RWPE2 (cell line): ENCODE measurements at regions not wholly inside any gene's neighbourhood (a gene's known extent, or its start where the extent isn't known, plus 50 kb on each side); places are given as distances from the start of the nearest gene placed in this dataset.
A peak's percentile ranks its signal among the peaks of the same experiment; 100 is the strongest.

ENCODE experiments used
- ATAC-seq: fragments of 200-7000 bp; cut with Tn5 transposase; 3 replicates; pipeline ENCODE4 v1.9.1; 2021; ENCODE audit warnings: low read depth
- DNase-seq: peaks from one replicate; pipeline ENCODE4 v3.0.0-alpha.2; 2020; ENCODE audit warnings: low spot score
- H3K27ac ChIP-seq: fragments of 450-650 bp; 2 replicates; pipeline ENCODE4 v1.5.1; 2017; ENCODE audit warnings: mild to moderate bottlenecking; ENCODE audit not compliant: poor library complexity, severe bottlenecking
- H3K27me3 ChIP-seq: fragments of 250-450 bp; sonication (Bioruptor Pico); 2 replicates; pipeline ENCODE4 v1.5.1; 2021; ENCODE audit warnings: mild to moderate bottlenecking, moderate library complexity; ENCODE audit not compliant: insufficient read depth, poor library complexity, severe bottlenecking
- H3K36me3 ChIP-seq: fragments of 250-450 bp; sonication (Bioruptor Pico); 2 replicates; pipeline ENCODE4 v1.5.1; 2020; ENCODE audit warnings: low read depth, mild to moderate bottlenecking, moderate library complexity
- H3K4me1 ChIP-seq: fragments of 250-450 bp; sonication (Bioruptor Pico); 2 replicates; pipeline ENCODE4 v1.5.1; 2021; ENCODE audit warnings: mild to moderate bottlenecking, moderate library complexity; ENCODE audit not compliant: insufficient read depth, poor library complexity, severe bottlenecking
- H3K4me3 ChIP-seq: fragments of 250-450 bp; sonication (Bioruptor Pico); 2 replicates; pipeline ENCODE4 v1.5.1; 2021; ENCODE audit warnings: mild to moderate bottlenecking, moderate library complexity; ENCODE audit not compliant: severe bottlenecking
- H3K9me3 ChIP-seq: fragments of 250-450 bp; sonication (Bioruptor Pico); 2 replicates; pipeline ENCODE4 v1.5.1; 2021; ENCODE audit warnings: mild to moderate bottlenecking, moderate library complexity; ENCODE audit not compliant: severe bottlenecking
- CTCF ChIP-seq: fragments of 450-650 bp; IDR thresholded peaks from one replicate; pipeline ENCODE4 v1.5.1; 2017; ENCODE audit warnings: mild to moderate bottlenecking, moderate library complexity; ENCODE audit not compliant: poor library complexity, severe bottlenecking

- no peak overlapping the region for H3K27ac ChIP-seq
- ATAC-seq (no peak), DNase-seq (no peak)
- H3K4me1 ChIP-seq: no peaks in the 10 kb centered on the region
- H3K36me3 ChIP-seq: no peaks in the 10 kb centered on the region
- no peaks in the 10 kb centered on the region for H3K27me3 ChIP-seq
- H3K9me3 ChIP-seq: peaks cover 6% of the 10 kb centered on the region
- H3K4me3 ChIP-seq: no peak overlapping the region
- TF ChIP-seq CTCF: no peak
Observed at GRCh38 chr10:75305675-75306074, 69.9 kb upstream of the COMTD1 start.

GRCh38 chr10:75304741-75305390 is 69.1 kb upstream of the COMTD1 start:
- no peak for TF ChIP-seq CTCF
- Histone ChIP-seq H3K4me3 (no peak overlapping the region), H3K36me3 (no peaks in the 10 kb centered on the region), H3K4me1 (no peaks in the 10 kb centered on the region), H3K9me3 (peaks cover 6% of the 10 kb centered on the region), H3K27me3 (no peaks in the 10 kb centered on the region), H3K27ac (no peak overlapping the region)
- DNase-seq: no peak
- no peak for ATAC-seq

GRCh38 chr10:75304313-75304712 is 68.6 kb upstream of the COMTD1 start:
- Histone ChIP-seq H3K9me3 (peaks cover 6% of the 10 kb centered on the region), H3K36me3 (no peaks in the 10 kb centered on the region), H3K4me1 (no peaks in the 10 kb centered on the region), H3K27ac (no peak overlapping the region), H3K4me3 (no peak overlapping the region), H3K27me3 (no peaks in the 10 kb centered on the region)
- no peak for TF ChIP-seq CTCF
- no peak for ATAC-seq
- no peak for DNase-seq

GRCh38 chr10:75303045-75303777 is 67.5 kb upstream of the COMTD1 start:
- TF ChIP-seq CTCF: no peak
- H3K36me3 ChIP-seq: no peaks in the 10 kb centered on the region
- ATAC-seq: 0 out of 3 replicates have a peak, but pooled peaks have one; percentile 33

GRCh38 chr10:75302029-75302428 is 66.3 kb upstream of the COMTD1 start:
- Histone ChIP-seq H3K9me3 (peaks cover 6% of the 10 kb centered on the region), H3K36me3 (no peaks in the 10 kb centered on the region), H3K4me3 (no peak overlapping the region), H3K4me1 (no peaks in the 10 kb centered on the region), H3K27me3 (no peaks in the 10 kb centered on the region), H3K27ac (no peak overlapping the region)
- no peak for ATAC-seq
- no peak for TF ChIP-seq CTCF
- no peak for DNase-seq

More at GRCh38 chr10:75303045-75303777, 67.5 kb upstream of the COMTD1 start:
- no peak for DNase-seq
- Histone ChIP-seq H3K27me3 (no peaks in the 10 kb centered on the region), H3K27ac (no peak overlapping the region), H3K9me3 (peaks cover 6% of the 10 kb centered on the region), H3K4me1 (no peaks in the 10 kb centered on the region), H3K4me3 (no peak overlapping the region)
